ENCODE measurements at regions not wholly inside any gene's neighbourhood (a gene's known extent, or its start where the extent isn't known, plus 50 kb on each side); places are given as distances from the start of the nearest gene placed in this dataset.

- intact Hi-C loops (cut with micrococcal nuclease) = no loop called here
- H3K36me3 ChIP-seq (ENCODE audit: control insufficient read depth in 1 of 2, insufficient read depth in 2 of 2, low read length in 2 of 2) = no peaks in the 10 kb centered on the region
- no TSS peak for BruUV-seq (replicated peaks)
- TF ChIP-seq SP1 (IDR thresholded peaks at IDR 0.05; ENCODE audit: low read depth) = no peak
- no peak for TF ChIP-seq REST (IDR thresholded peaks at IDR 0.05; ENCODE audit: low read depth)
- no peak for TF ChIP-seq ATF3 (IDR thresholded peaks at IDR 0.05)
- no peaks in the 10 kb centered on the region for H3K27me3 ChIP-seq (ENCODE audit: insufficient read depth, low read length)
- ChIA-PET POLR2A (no interaction called here), CTCF (no interaction called here), RAD21 (ENCODE audit: low non-redundant PET in 1 of 2, low total read pairs in 2 of 2, uncharacterized antibody in 2 of 2, unreplicated experiment in 2 of 2) (no interaction called here)
- H3K4me2 ChIP-seq (ENCODE audit: low read length) = no peak overlapping the region
- H3K27ac ChIP-seq (ENCODE audit: low read depth, low read length) = no peak overlapping the region
- H2AFZ ChIP-seq (ENCODE audit: low read depth, low read length, poor library complexity, severe bottlenecking) = no peak overlapping the region
- no peak for DNase-seq (ENCODE audit: low read depth, low spot score)
- H3K9me2 ChIP-seq (ENCODE audit: insufficient read depth) = no peaks in the 10 kb centered on the region
- H4K20me1 ChIP-seq (ENCODE audit: insufficient read depth) = no peaks in the 10 kb centered on the region
- no peak overlapping the region for H3K9ac ChIP-seq (ENCODE audit: low read length)
- no peaks in the 10 kb centered on the region for H3K79me2 ChIP-seq (ENCODE audit: insufficient read depth, low read length)
- no peak for ATAC-seq
- no peak overlapping the region for H3K4me3 ChIP-seq (replicated peaks in 1 of 2; ENCODE audit: low read depth in 1 of 2, low read length in 2 of 2)
- H3K9me3 ChIP-seq (ENCODE audit: control insufficient read depth in 1 of 2, insufficient read depth in 1 of 2, low read depth in 1 of 2, low read length in 2 of 2) = no peaks in the 10 kb centered on the region
- no peaks in the 10 kb centered on the region for H3K4me1 ChIP-seq (ENCODE audit: control insufficient read depth in 1 of 2, insufficient read depth in 2 of 2, low read length in 2 of 2)
Measured at GRCh38 chr5:67793418-67793817, 422.1 kb upstream of the PIK3R1 start.

GRCh38 chr5:67792891-67793290 lies 422.7 kb upstream of the PIK3R1 start:
- no peaks in the 10 kb centered on the region for H3K27me3 ChIP-seq (ENCODE audit: insufficient read depth, low read length)
- POLR2A ChIA-PET = no interaction called here
- CTCF ChIA-PET = no interaction called here
- H2AFZ ChIP-seq (ENCODE audit: low read depth, low read length, poor library complexity, severe bottlenecking) = no peak overlapping the region
- no peaks in the 10 kb centered on the region for H4K20me1 ChIP-seq (ENCODE audit: insufficient read depth)
- no peak for DNase-seq (ENCODE audit: low read depth, low spot score)
- no peak for TF ChIP-seq RAD21 (IDR thresholded peaks at IDR 0.05; ENCODE audit: low read depth)
- no peak for TF ChIP-seq TCF7L2 (IDR thresholded peaks at IDR 0.05; ENCODE audit: borderline replicate concordance, extremely low read depth, insufficient read depth, insufficient read length)
- no peak for TF ChIP-seq ELF1 (IDR thresholded peaks at IDR 0.05; ENCODE audit: borderline replicate concordance, low read depth)
- TF ChIP-seq REST (IDR thresholded peaks at IDR 0.05; ENCODE audit: low read depth) = no peak
- no peak for TF ChIP-seq ZFX (IDR thresholded peaks at IDR 0.05)
- no peak for TF ChIP-seq ZBTB33 (IDR thresholded peaks at IDR 0.05; ENCODE audit: extremely low read depth, insufficient replicate concordance, low read length)
- no peak for TF ChIP-seq CBX3 (IDR thresholded peaks at IDR 0.05; ENCODE audit: low read depth)
- no peak for TF ChIP-seq ATF3 (IDR thresholded peaks at IDR 0.05)
- H3K36me3 ChIP-seq (ENCODE audit: control insufficient read depth in 1 of 2, insufficient read depth in 2 of 2, low read length in 2 of 2) = no peaks in the 10 kb centered on the region
- H3K4me3 ChIP-seq (replicated peaks in 1 of 2; ENCODE audit: low read depth in 1 of 2, low read length in 2 of 2) = no peak overlapping the region
- no TSS peak for BruUV-seq (replicated peaks)
- H3K9me3 ChIP-seq (ENCODE audit: control insufficient read depth in 1 of 2, insufficient read depth in 1 of 2, low read depth in 1 of 2, low read length in 2 of 2) = no peaks in the 10 kb centered on the region
- no peak for ATAC-seq
- H3K4me2 ChIP-seq (ENCODE audit: low read length) = no peak overlapping the region
- H3K27ac ChIP-seq (ENCODE audit: low read depth, low read length) = no peak overlapping the region
- RAD21 ChIA-PET (ENCODE audit: low non-redundant PET in 1 of 2, low total read pairs in 2 of 2, uncharacterized antibody in 2 of 2, unreplicated experiment in 2 of 2) = no interaction called here
- H3K79me2 ChIP-seq (ENCODE audit: insufficient read depth, low read length) = no peaks in the 10 kb centered on the region
- no peaks in the 10 kb centered on the region for H3K9me2 ChIP-seq (ENCODE audit: insufficient read depth)
- H3K4me1 ChIP-seq (ENCODE audit: control insufficient read depth in 1 of 2, insufficient read depth in 2 of 2, low read length in 2 of 2) = no peaks in the 10 kb centered on the region
- H3K9ac ChIP-seq (ENCODE audit: low read length) = no peak overlapping the region
- intact Hi-C loops (cut with micrococcal nuclease) = no loop called here
